ENCODE measurements at regions not wholly inside any gene's neighbourhood (a gene's known extent, or its start where the extent isn't known, plus 50 kb on each side); places are given as distances from the start of the nearest gene placed in this dataset.
"Not testable (repeated sequence)": the region's sequence is repeated elsewhere in the genome, so short reads cannot be mapped to it uniquely, and the experiment has no call there.

GRCh38 chr10:11691319-11691755 lies 50.8 kb upstream of the ECHDC3 start:
- WGBS, 3 donors = 82 to 88% (median 84%) methylated on average over 14 of the region's 14 CpGs

GRCh38 chr10:11689945-11690736 lies 52.0 kb upstream of the ECHDC3 start:
- WGBS, 3 donors = 62 to 94% (median 92%) methylated on average over 22 of the region's 22 CpGs
- no peak overlapping the region for H3K27ac ChIP-seq (ENCODE audit: low read depth, low read length)

More at GRCh38 chr10:11691319-11691755, 50.8 kb upstream of the ECHDC3 start:
- H3K27ac ChIP-seq (ENCODE audit: low read depth, low read length) = no peak overlapping the region

- H3K27ac ChIP-seq (ENCODE audit: low read depth, low read length) = not testable (repeated sequence)
- WGBS, 3 donors = 83 to 91% (median 89%) methylated on average over 3 of the region's 3 CpGs
Measured at GRCh38 chr10:11688448-11688795, 53.8 kb upstream of the ECHDC3 start.

GRCh38 chr10:11687779-11688447 lies 54.3 kb upstream of the ECHDC3 start:
- no peak overlapping the region for H3K27ac ChIP-seq (ENCODE audit: low read depth, low read length)
- 68 to 92% (median 92%) methylated on average over 8 of the region's 8 CpGs for WGBS, 3 donors

DNA sequence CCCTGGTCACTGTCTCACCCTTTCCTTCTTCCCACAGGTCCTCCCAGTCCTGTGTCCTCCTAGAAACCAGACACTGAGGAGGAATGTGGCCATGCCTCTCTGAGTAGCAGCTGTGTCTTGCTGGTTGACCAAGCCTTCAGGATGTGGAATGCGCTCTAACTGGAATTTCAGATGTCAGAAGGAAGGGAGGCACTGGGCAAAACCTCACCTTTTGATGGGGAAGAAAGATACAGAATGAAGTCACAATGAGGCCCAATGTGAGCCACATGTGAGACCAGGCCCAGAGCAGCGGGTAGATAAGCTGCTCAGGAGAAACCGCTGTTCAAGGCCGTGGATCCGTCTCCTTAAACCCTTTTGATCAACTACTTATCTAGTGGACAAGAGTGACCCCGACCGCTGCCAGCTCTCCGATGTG lies 54.8 kb upstream of the ECHDC3 start:
- H3K27ac ChIP-seq (ENCODE audit: low read depth, low read length) = no peak overlapping the region
- 58 to 86% (median 82%) methylated on average over 8 of the region's 8 CpGs for WGBS, 3 donors

DNA sequence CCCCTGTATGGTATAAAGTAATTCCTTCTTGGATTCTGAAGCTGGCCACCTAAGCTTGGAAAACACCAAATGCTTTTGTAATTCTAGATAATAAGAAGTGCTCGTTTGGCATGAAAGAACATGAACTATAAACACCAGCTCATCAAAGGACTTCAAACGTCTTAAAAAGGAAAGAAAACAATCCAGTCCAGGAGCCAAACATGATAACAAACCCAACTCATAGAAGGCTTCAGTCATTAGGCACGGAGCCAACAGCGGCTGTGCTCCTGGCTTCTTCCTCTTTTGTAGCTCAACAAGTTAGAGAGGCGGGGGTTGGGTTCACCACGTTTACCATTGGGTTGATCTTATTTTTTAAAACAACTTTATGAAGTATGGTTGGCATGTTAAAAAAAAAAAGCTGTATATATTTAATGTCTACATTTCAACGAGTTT lies 56.4 kb upstream of the ECHDC3 start:
- 8 to 18% (median 15%) methylated on average over 7 of the region's 7 CpGs for WGBS, 3 donors
- H3K27ac ChIP-seq (ENCODE audit: low read depth, low read length) = no peak overlapping the region

DNA sequence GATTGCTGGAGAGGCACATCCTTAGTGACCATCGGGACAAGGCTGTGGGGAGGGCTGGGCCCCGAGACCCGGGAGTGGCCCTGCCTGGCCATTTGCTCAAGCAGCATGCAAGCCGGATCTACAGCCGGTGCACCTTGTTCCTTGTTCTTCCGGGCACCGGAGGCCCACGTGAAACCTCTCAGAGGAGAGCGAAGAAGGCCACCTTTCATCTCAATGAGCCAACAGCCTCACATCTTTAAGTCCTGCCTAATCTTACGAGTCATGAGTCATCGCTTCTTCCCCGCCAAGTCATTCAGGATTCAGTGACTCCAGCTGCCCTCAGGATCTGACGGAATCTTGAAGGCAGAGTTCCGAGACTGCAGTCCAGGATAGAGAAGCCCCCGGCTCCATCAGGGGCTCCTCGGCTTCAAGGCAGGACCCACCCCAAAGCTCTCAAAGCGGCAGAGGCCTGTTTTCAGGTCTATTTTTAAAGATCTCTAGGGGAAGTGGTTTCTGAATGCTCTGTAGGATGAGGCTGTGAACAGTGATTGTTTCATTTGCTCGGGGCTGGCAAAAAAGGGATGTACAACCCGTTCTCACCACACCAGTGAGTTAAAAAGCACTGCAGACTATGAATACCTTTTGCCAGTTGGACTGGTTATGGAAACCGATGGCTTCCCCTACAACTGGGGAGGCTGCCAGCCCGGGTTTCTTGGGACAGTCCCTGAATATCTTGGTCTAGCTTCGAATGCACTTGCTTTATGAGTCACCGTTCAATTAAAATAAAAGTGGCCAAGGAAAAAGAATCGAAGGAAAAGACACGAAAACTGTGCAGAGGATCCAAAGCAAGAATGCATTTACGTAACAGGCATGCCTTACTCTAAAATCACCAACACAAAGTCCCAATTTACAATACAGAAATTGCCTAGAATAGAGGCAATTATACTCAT lies 57.2 kb upstream of the ECHDC3 start:
- peak overlapping the region; percentile 60 for H3K27ac ChIP-seq (ENCODE audit: low read depth, low read length)
- 19 to 74% (median 23%) methylated on average over 26 of the region's 26 CpGs for WGBS, 3 donors

DNA sequence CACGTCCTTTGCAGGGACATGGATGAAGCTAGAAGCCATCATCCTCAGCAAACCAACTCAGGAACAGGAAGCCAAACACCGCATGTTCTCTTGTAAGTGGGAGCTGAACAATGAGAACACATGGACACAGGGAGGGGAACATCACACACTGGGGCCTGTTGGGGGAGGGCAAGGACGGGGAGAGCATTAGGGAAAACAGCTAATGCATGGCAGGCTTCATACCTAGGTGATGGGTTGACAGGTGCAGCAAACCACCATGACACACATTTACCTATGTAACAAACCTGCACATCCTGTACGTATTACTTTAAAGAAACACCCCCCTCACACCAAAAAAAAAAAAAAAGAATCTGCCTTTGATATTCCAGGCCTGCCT lies 57.9 kb upstream of the ECHDC3 start:
- not testable (repeated sequence) for H3K27ac ChIP-seq (ENCODE audit: low read depth, low read length)
- WGBS, 3 donors = 36 to 62% (median 49%) methylated on average over 4 of the region's 4 CpGs

DNA sequence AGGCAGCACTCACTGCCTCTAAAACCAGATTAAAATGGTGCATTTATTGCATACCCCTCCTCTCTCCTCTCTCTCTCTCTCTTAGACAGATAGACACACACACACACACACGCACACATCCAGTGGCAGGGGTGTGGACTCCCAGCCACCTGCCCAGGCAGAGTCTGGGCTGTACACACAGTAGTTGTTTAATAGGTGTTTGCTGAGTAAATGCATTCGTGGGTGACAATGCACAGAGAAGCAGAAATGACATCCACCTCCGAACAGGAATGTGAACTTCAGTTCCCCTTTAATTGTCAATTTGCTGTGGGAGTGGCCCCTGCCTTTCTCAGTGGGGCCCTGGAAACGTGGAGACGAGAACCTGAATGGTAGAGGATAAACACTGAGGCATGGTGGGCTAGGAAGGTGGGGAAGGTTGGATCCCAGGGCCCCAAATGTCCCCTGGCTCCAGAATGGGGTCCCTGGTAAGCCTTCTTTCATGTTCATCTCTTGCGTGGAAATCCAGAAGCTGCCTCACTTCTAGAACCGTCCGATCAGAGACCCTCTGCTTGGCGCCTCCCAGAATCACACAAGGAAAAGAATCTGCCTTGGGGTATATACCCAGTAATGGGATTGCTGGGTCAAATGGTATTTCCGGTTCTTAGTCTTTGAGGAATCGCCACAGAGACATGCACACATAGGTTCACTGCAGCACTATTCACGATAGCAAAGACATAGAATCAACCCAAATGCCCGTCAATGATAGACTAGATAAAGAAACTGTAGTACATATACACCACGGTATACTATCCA lies 58.5 kb upstream of the ECHDC3 start:
- WGBS, 3 donors = 85 to 92% (median 87%) methylated on average over 14 of the region's 14 CpGs
- H3K27ac ChIP-seq (ENCODE audit: low read depth, low read length) = no peak overlapping the region

- H3K27ac ChIP-seq (ENCODE audit: low read depth, low read length) = no peak overlapping the region
- WGBS, 3 donors = 57 to 82% (median 70%) methylated on average over 14 of the region's 14 CpGs
Measured at GRCh38 chr10:11682851-11683250, 59.3 kb upstream of the ECHDC3 start.

- no peak overlapping the region for H3K27ac ChIP-seq (ENCODE audit: low read depth, low read length)
- 66 to 73% (median 70%) methylated on average over 6 of the region's 6 CpGs for WGBS, 3 donors
Measured at GRCh38 chr10:11682267-11682683, 59.9 kb upstream of the ECHDC3 start.

DNA sequence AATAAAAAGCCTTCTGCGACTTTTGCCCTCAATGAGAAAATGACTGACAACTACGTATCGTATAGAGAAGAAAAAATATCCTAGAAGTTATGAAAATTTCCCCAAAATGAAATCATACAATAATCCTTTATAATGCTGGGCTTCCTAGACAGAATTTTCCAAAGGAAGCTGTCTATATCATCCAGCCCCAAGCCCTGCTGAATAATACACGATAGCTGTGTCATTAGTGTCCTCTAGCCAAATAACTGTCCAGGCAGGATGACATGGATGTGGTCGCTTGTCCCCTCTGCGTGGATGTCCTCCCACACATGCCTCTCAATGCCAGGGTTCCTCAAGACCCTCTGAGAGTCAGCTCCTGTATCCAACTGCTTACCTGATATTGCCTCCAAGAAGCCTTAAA lies 61.7 kb upstream of the ECHDC3 start:
- no peak overlapping the region for H3K27ac ChIP-seq (ENCODE audit: low read depth, low read length)
- WGBS, 3 donors = 58 to 86% (median 60%) methylated on average over 6 of the region's 6 CpGs

- H3K27ac ChIP-seq (ENCODE audit: low read depth, low read length) = no peak overlapping the region
- 22 to 66% (median 32%) methylated on average over 3 of the region's 3 CpGs for WGBS, 3 donors
Measured at GRCh38 chr10:11679946-11680345, 62.2 kb upstream of the ECHDC3 start.

- WGBS, 3 donors = 68 to 79% (median 75%) methylated on average over 17 of the region's 17 CpGs
- no peak overlapping the region for H3K27ac ChIP-seq (ENCODE audit: low read depth, low read length)
Measured at GRCh38 chr10:11678074-11678793, 63.9 kb upstream of the ECHDC3 start.

DNA sequence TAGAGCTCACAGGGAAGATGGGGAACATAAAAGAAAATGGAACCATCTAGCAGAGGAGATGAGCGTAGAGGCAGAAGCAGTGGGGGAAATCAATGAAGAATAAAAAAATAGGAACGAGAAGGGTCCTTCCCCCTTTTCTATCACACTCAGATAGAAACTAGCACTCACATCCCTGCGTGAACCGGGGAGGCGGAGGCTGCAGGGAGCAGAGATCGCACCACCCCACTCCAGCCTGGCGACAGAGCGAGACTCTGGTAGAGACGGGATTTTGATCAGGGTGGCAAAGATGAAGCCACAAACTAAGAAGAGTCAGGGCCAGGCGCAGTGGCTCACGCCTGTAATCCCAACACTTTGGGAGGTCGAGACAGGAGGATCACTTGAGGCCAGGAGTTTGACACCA lies 64.7 kb upstream of the ECHDC3 start:
- no peak overlapping the region for H3K27ac ChIP-seq (ENCODE audit: low read depth, low read length)
- 86 to 93% (median 92%) methylated on average over 12 of the region's 12 CpGs for WGBS, 3 donors

GRCh38 chr10:11673346-11674280 lies 62.2 kb upstream of the USP6NL start:
- no peak overlapping the region for H3K27ac ChIP-seq (ENCODE audit: low read depth, low read length)
- 25 to 37% (median 34%) methylated on average over 12 of the region's 12 CpGs for WGBS, 3 donors

- H3K27ac ChIP-seq (ENCODE audit: low read depth, low read length) = no peak overlapping the region
- 94 to 98% (median 98%) methylated on average over 9 of the region's 9 CpGs for WGBS, 3 donors
Measured at GRCh38 chr10:11672836-11673235, 61.4 kb upstream of the USP6NL start.

Measured in adipose tissue (tissue), 3 donors.